ENCODE measurements at regions not wholly inside any gene's neighbourhood (a gene's known extent, or its start where the extent isn't known, plus 50 kb on each side); places are given as distances from the start of the nearest gene placed in this dataset.
"Not testable (repeated sequence)": the region's sequence is repeated elsewhere in the genome, so short reads cannot be mapped to it uniquely, and the experiment has no call there.

GRCh38 chr21:34221331-34222030, 142.3 kb upstream of the KCNE2 start:
- no peaks in the 10 kb centered on the region for H3K27me3 ChIP-seq (ENCODE audit: control insufficient read depth, insufficient read depth, low read length)
- H3K4me1 ChIP-seq (ENCODE audit: control insufficient read depth, low read depth, low read length): no peaks in the 10 kb centered on the region
- no peaks in the 10 kb centered on the region for H3K36me3 ChIP-seq (ENCODE audit: control insufficient read depth, low read depth, low read length)
- no peaks in the 10 kb centered on the region for H3K9me3 ChIP-seq (ENCODE audit: control insufficient read depth, low read depth, low read length)
- no peak overlapping the region for H3K9ac ChIP-seq (ENCODE audit: low read length)
- no peak overlapping the region for H3K27ac ChIP-seq (ENCODE audit: low read length)
- H3K4me3 ChIP-seq (ENCODE audit: low read length): no peak overlapping the region

GRCh38 chr21:34222031-34222335, 141.8 kb upstream of the KCNE2 start:
- Histone ChIP-seq H3K27me3 (ENCODE audit: control insufficient read depth, insufficient read depth, low read length) (no peaks in the 10 kb centered on the region), H3K36me3 (ENCODE audit: control insufficient read depth, low read depth, low read length) (no peaks in the 10 kb centered on the region), H3K4me3 (ENCODE audit: low read length) (no peak overlapping the region), H3K9me3 (ENCODE audit: control insufficient read depth, low read depth, low read length) (no peaks in the 10 kb centered on the region), H3K4me1 (ENCODE audit: control insufficient read depth, low read depth, low read length) (no peaks in the 10 kb centered on the region), H3K9ac (ENCODE audit: low read length) (no peak overlapping the region), H3K27ac (ENCODE audit: low read length) (no peak overlapping the region)

- Histone ChIP-seq H3K36me3 (ENCODE audit: control insufficient read depth, low read depth, low read length) (no peaks in the 10 kb centered on the region), H3K9ac (ENCODE audit: low read length) (no peak overlapping the region), H3K9me3 (ENCODE audit: control insufficient read depth, low read depth, low read length) (no peaks in the 10 kb centered on the region), H3K27ac (ENCODE audit: low read length) (no peak overlapping the region), H3K27me3 (ENCODE audit: control insufficient read depth, insufficient read depth, low read length) (no peaks in the 10 kb centered on the region), H3K4me1 (ENCODE audit: control insufficient read depth, low read depth, low read length) (no peaks in the 10 kb centered on the region), H3K4me3 (ENCODE audit: low read length) (no peak overlapping the region)
Observed at GRCh38 chr21:34223376-34223775, 140.4 kb upstream of the KCNE2 start.

- no peaks in the 10 kb centered on the region for H3K4me1 ChIP-seq (ENCODE audit: control insufficient read depth, low read depth, low read length)
- H3K36me3 ChIP-seq (ENCODE audit: control insufficient read depth, low read depth, low read length): no peaks in the 10 kb centered on the region
- no peaks in the 10 kb centered on the region for H3K9me3 ChIP-seq (ENCODE audit: control insufficient read depth, low read depth, low read length)
- H3K4me3 ChIP-seq (ENCODE audit: low read length): no peak overlapping the region
- H3K27ac ChIP-seq (ENCODE audit: low read length): no peak overlapping the region
- no peak overlapping the region for H3K9ac ChIP-seq (ENCODE audit: low read length)
- H3K27me3 ChIP-seq (ENCODE audit: control insufficient read depth, insufficient read depth, low read length): no peaks in the 10 kb centered on the region
Observed at GRCh38 chr21:34227386-34227852, 136.4 kb upstream of the KCNE2 start.

GRCh38 chr21:34228792-34229191, 135.0 kb upstream of the KCNE2 start:
- Histone ChIP-seq H3K27me3 (ENCODE audit: control insufficient read depth, insufficient read depth, low read length) (no peaks in the 10 kb centered on the region), H3K27ac (ENCODE audit: low read length) (no peak overlapping the region), H3K9me3 (ENCODE audit: control insufficient read depth, low read depth, low read length) (no peaks in the 10 kb centered on the region), H3K4me3 (ENCODE audit: low read length) (no peak overlapping the region), H3K9ac (ENCODE audit: low read length) (no peak overlapping the region), H3K36me3 (ENCODE audit: control insufficient read depth, low read depth, low read length) (no peaks in the 10 kb centered on the region), H3K4me1 (ENCODE audit: control insufficient read depth, low read depth, low read length) (no peaks in the 10 kb centered on the region)

- H3K4me1 ChIP-seq (ENCODE audit: control insufficient read depth, low read depth, low read length): no peaks in the 10 kb centered on the region
- H3K27me3 ChIP-seq (ENCODE audit: control insufficient read depth, insufficient read depth, low read length): no peaks in the 10 kb centered on the region
- no peaks in the 10 kb centered on the region for H3K9me3 ChIP-seq (ENCODE audit: control insufficient read depth, low read depth, low read length)
- no peak overlapping the region for H3K27ac ChIP-seq (ENCODE audit: low read length)
- H3K4me3 ChIP-seq (ENCODE audit: low read length): no peak overlapping the region
- H3K36me3 ChIP-seq (ENCODE audit: control insufficient read depth, low read depth, low read length): no peaks in the 10 kb centered on the region
- H3K9ac ChIP-seq (ENCODE audit: low read length): no peak overlapping the region
Observed at GRCh38 chr21:34229353-34229752, 134.5 kb upstream of the KCNE2 start.

GRCh38 chr21:34233741-34234140, 130.1 kb upstream of the KCNE2 start:
- H3K4me3 ChIP-seq (ENCODE audit: low read length); H3K9ac ChIP-seq (ENCODE audit: low read length); H3K4me1 ChIP-seq (ENCODE audit: control insufficient read depth, low read depth, low read length); H3K27me3 ChIP-seq (ENCODE audit: control insufficient read depth, insufficient read depth, low read length); H3K9me3 ChIP-seq (ENCODE audit: control insufficient read depth, low read depth, low read length); H3K36me3 ChIP-seq (ENCODE audit: control insufficient read depth, low read depth, low read length); H3K27ac ChIP-seq (ENCODE audit: low read length): not testable (repeated sequence)

GRCh38 chr21:34235514-34235913, 128.3 kb upstream of the KCNE2 start:
- Histone ChIP-seq H3K4me3 (ENCODE audit: low read length) (no peak overlapping the region), H3K4me1 (ENCODE audit: control insufficient read depth, low read depth, low read length) (no peaks in the 10 kb centered on the region), H3K27me3 (ENCODE audit: control insufficient read depth, insufficient read depth, low read length) (no peaks in the 10 kb centered on the region), H3K27ac (ENCODE audit: low read length) (no peak overlapping the region), H3K9ac (ENCODE audit: low read length) (no peak overlapping the region), H3K9me3 (ENCODE audit: control insufficient read depth, low read depth, low read length) (no peaks in the 10 kb centered on the region), H3K36me3 (ENCODE audit: control insufficient read depth, low read depth, low read length) (no peaks in the 10 kb centered on the region)

DNA sequence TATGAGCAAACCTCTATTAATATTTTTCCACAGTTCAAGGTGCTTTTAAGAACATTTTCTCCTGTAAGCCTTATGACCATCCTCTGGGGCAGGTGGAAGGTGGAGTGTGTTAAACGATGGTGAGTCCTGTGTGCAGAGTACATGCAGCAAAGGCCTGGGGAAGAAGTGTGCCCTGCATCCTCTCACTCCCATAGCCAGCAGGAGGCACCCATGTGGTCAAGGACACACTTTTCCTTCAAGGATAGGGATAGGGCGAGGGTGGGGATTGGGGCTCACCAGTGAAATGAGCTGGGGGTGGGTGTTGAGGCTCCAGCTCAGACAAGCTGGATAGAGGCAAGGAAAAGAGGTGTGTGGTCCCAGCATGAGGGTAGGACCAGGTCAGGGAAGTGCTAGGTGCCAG, 120.8 kb upstream of the KCNE2 start:
- no peaks in the 10 kb centered on the region for H3K27me3 ChIP-seq (ENCODE audit: control insufficient read depth, insufficient read depth, low read length)
- no peaks in the 10 kb centered on the region for H3K36me3 ChIP-seq (ENCODE audit: control insufficient read depth, low read depth, low read length)
- no peaks in the 10 kb centered on the region for H3K9me3 ChIP-seq (ENCODE audit: control insufficient read depth, low read depth, low read length)
- H3K4me1 ChIP-seq (ENCODE audit: control insufficient read depth, low read depth, low read length): no peaks in the 10 kb centered on the region
- H3K27ac ChIP-seq (ENCODE audit: low read length): no peak overlapping the region
- H3K4me3 ChIP-seq (ENCODE audit: low read length): no peak overlapping the region
- H3K9ac ChIP-seq (ENCODE audit: low read length): no peak overlapping the region

GRCh38 chr21:34243562-34243961, 120.2 kb upstream of the KCNE2 start:
- H3K9me3 ChIP-seq (ENCODE audit: control insufficient read depth, low read depth, low read length): no peaks in the 10 kb centered on the region
- H3K27ac ChIP-seq (ENCODE audit: low read length): no peak overlapping the region
- no peak overlapping the region for H3K9ac ChIP-seq (ENCODE audit: low read length)
- no peaks in the 10 kb centered on the region for H3K4me1 ChIP-seq (ENCODE audit: control insufficient read depth, low read depth, low read length)
- no peak overlapping the region for H3K4me3 ChIP-seq (ENCODE audit: low read length)
- H3K27me3 ChIP-seq (ENCODE audit: control insufficient read depth, insufficient read depth, low read length): no peaks in the 10 kb centered on the region
- no peaks in the 10 kb centered on the region for H3K36me3 ChIP-seq (ENCODE audit: control insufficient read depth, low read depth, low read length)

GRCh38 chr21:34252751-34253150, 111.1 kb upstream of the KCNE2 start:
- no peaks in the 10 kb centered on the region for H3K36me3 ChIP-seq (ENCODE audit: control insufficient read depth, low read depth, low read length)
- no peaks in the 10 kb centered on the region for H3K9me3 ChIP-seq (ENCODE audit: control insufficient read depth, low read depth, low read length)
- H3K4me3 ChIP-seq (ENCODE audit: low read length): no peak overlapping the region
- H3K4me1 ChIP-seq (ENCODE audit: control insufficient read depth, low read depth, low read length): no peaks in the 10 kb centered on the region
- no peak overlapping the region for H3K27ac ChIP-seq (ENCODE audit: low read length)
- H3K9ac ChIP-seq (ENCODE audit: low read length): no peak overlapping the region
- no peaks in the 10 kb centered on the region for H3K27me3 ChIP-seq (ENCODE audit: control insufficient read depth, insufficient read depth, low read length)

DNA sequence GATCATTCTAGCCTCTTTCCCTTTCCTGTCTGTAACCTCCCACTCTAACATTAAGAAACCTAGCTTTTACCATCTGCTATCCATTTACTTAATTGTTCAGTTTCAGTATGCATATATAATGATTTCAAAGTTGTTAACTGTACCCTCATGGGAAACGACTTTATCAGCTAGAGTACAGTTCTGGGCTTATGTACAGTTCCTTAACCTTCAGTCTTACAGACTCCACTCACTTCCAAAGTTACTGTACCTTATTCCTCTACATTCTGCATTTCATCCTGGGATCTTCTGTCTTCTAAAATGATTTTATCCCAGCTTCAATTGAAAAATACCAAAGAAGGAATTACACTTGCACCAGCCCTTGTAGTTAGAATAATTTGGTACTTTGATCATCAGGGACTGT, 108.7 kb upstream of the KCNE2 start:
- no peaks in the 10 kb centered on the region for H3K27me3 ChIP-seq (ENCODE audit: control insufficient read depth, insufficient read depth, low read length)
- no peaks in the 10 kb centered on the region for H3K4me1 ChIP-seq (ENCODE audit: control insufficient read depth, low read depth, low read length)
- no peaks in the 10 kb centered on the region for H3K36me3 ChIP-seq (ENCODE audit: control insufficient read depth, low read depth, low read length)
- H3K9me3 ChIP-seq (ENCODE audit: control insufficient read depth, low read depth, low read length): no peaks in the 10 kb centered on the region
- H3K27ac ChIP-seq (ENCODE audit: low read length): no peak overlapping the region
- no peak overlapping the region for H3K4me3 ChIP-seq (ENCODE audit: low read length)
- H3K9ac ChIP-seq (ENCODE audit: low read length): no peak overlapping the region
